IMR-90 (cell line): ENCODE measurements at regions not wholly inside any gene's neighbourhood (a gene's known extent, or its start where the extent isn't known, plus 50 kb on each side); places are given as distances from the start of the nearest gene placed in this dataset.

ENCODE experiments used
- ATAC-seq: fragments of 200-7000 bp; cut with Tn5 transposase; 2 replicates; pipeline ENCODE4 v1.9.1; 2020; ENCODE audit warnings: low read depth, mild to moderate bottlenecking, moderate library complexity
- BruUV-seq: library from RNA; stranded (reverse); fragments of 400-500 nt; replicated peaks from 2 replicates; lab custom pipeline; 2021; lab: Mats Ljungman, UMichigan
- CTCF ChIA-PET: fragments of 300-600 bp; formaldehyde crosslinking; extraction: SDS; loops from one replicate; lab custom pipeline; 2021; ENCODE audit warnings: antibody characterized with exemption; lab: Yijun Ruan, JAX
- POLR2A ChIA-PET: fragments of 300-600 bp; sonication (Branson Sonifier 250); formaldehyde crosslinking; loops from one replicate; lab custom pipeline; 2022; ENCODE audit warnings: antibody characterized with exemption; ENCODE audit not compliant: unreplicated experiment; lab: Charles Lee
- DNase-seq: peaks from one replicate; pipeline ENCODE4 v3.0.0; 2013
- H2AFZ ChIP-seq: replicated peaks from 2 replicates; pipeline ENCODE3; 2013; ENCODE audit warnings: low read length, mild to moderate bottlenecking; ENCODE audit not compliant: poor library complexity
- H2AK5ac ChIP-seq: 2 replicates; pipeline ENCODE4 v1.6.1; 2013; ENCODE audit warnings: low read depth, low read length, inconsistent platforms
- H2AK9ac ChIP-seq: replicated peaks from 2 replicates; pipeline ENCODE3; 2013; ENCODE audit warnings: mild to moderate bottlenecking, low read depth, low read length, moderate library complexity; ENCODE audit not compliant: poor library complexity
- H2BK120ac ChIP-seq: 2 replicates; pipeline ENCODE4 v1.6.1; 2013; ENCODE audit warnings: low read depth, low read length, inconsistent platforms
- H2BK15ac ChIP-seq: 3 replicates; pipeline ENCODE4 v1.6.1; 2013; ENCODE audit warnings: low read depth, low read length, inconsistent platforms
- H2BK20ac ChIP-seq: 2 replicates; pipeline ENCODE4 v1.6.1; 2013; ENCODE audit warnings: low read depth, mild to moderate bottlenecking, inconsistent platforms, low read length, moderate library complexity
- H2BK5ac ChIP-seq: 2 replicates; pipeline ENCODE4 v1.6.1; 2013; ENCODE audit warnings: mild to moderate bottlenecking, low read depth, low read length, inconsistent platforms; ENCODE audit not compliant: poor library complexity, severe bottlenecking
- H3K14ac ChIP-seq: replicated peaks from 2 replicates; pipeline ENCODE4 v1.6.1; 2013; ENCODE audit warnings: low read depth, low read length, inconsistent platforms
- H3K18ac ChIP-seq: 2 replicates; pipeline ENCODE4 v1.6.1; 2013; ENCODE audit warnings: low read depth, low read length, control low read depth
- H3K23ac ChIP-seq: 2 replicates; pipeline ENCODE4 v1.6.1; 2013; ENCODE audit warnings: low read depth, low read length, inconsistent platforms
- H3K27ac ChIP-seq: 2 replicates; pipeline ENCODE4 v1.5.1; 2013; ENCODE audit warnings: mild to moderate bottlenecking, control low read depth, low read length; ENCODE audit not compliant: insufficient read depth
- H3K27me3 ChIP-seq: 2 replicates; pipeline ENCODE4 v1.6.1; 2013; ENCODE audit warnings: low read length; ENCODE audit not compliant: control insufficient read depth, insufficient read depth
- H3K36me3 ChIP-seq: 2 replicates; pipeline ENCODE4 v1.6.1; 2013; ENCODE audit warnings: low read length, mixed read lengths; ENCODE audit not compliant: control insufficient read depth, insufficient read depth
- H3K4ac ChIP-seq: 2 replicates; pipeline ENCODE4 v1.6.1; 2013; ENCODE audit warnings: low read depth, low read length, inconsistent platforms
- H3K4me1 ChIP-seq: 2 replicates; pipeline ENCODE4 v1.6.1; 2013; ENCODE audit warnings: low read length, mixed read lengths; ENCODE audit not compliant: control insufficient read depth, insufficient read depth
- H3K4me2 ChIP-seq: 2 replicates; pipeline ENCODE4 v1.6.1; 2013; ENCODE audit warnings: low read depth, mild to moderate bottlenecking, control low read depth, low read length, moderate library complexity
- H3K4me3 ChIP-seq: 2 replicates; pipeline ENCODE4 v1.5.1; 2013; ENCODE audit warnings: low read depth, mild to moderate bottlenecking, control low read depth, low read length, moderate library complexity; ENCODE audit not compliant: insufficient read depth
- H3K56ac ChIP-seq: 2 replicates; pipeline ENCODE4 v1.6.1; 2013; ENCODE audit warnings: low read length, inconsistent platforms; ENCODE audit not compliant: insufficient read depth; ENCODE audit errors: extremely low read depth
- H3K79me1 ChIP-seq, 2 experiments: 2 replicates each; pipeline ENCODE4 v1.6.1; 2013; ENCODE audit warnings: low read length in 2 of 2, inconsistent platforms in 1 of 2, low read depth in 1 of 2
- H3K9ac ChIP-seq: 2 replicates; pipeline ENCODE4 v1.6.1; 2013; ENCODE audit warnings: low read depth, low read length, control low read depth
- H3K9me1 ChIP-seq: 2 replicates; pipeline ENCODE4 v1.6.1; 2013; ENCODE audit warnings: low read length, inconsistent platforms; ENCODE audit not compliant: insufficient read depth
- H3K9me3 ChIP-seq: 2 replicates; pipeline ENCODE4 v1.6.1; 2013; ENCODE audit warnings: low read length; ENCODE audit not compliant: control insufficient read depth, insufficient read depth
- H4K20me1 ChIP-seq: 2 replicates; pipeline ENCODE4 v1.6.1; 2013; ENCODE audit warnings: low read length, inconsistent platforms; ENCODE audit not compliant: insufficient read depth
- H4K5ac ChIP-seq: 2 replicates; pipeline ENCODE4 v1.6.1; 2013; ENCODE audit warnings: mild to moderate bottlenecking, low read depth, low read length, control low read depth
- H4K8ac ChIP-seq, 2 experiments: 2 replicates each; pipeline ENCODE4 v1.6.1; 2013; ENCODE audit warnings: low read depth in 2 of 2, low read length in 2 of 2, control low read depth in 1 of 2, inconsistent platforms in 1 of 2
- H4K91ac ChIP-seq: 2 replicates; pipeline ENCODE4 v1.6.1; 2013; ENCODE audit warnings: low read depth, low read length, inconsistent platforms; ENCODE audit not compliant: insufficient read depth
- MAZ ChIP-seq: IDR thresholded peaks from 2 replicates; pipeline ENCODE4 v1.6.1; 2012; ENCODE audit warnings: low read depth, mild to moderate bottlenecking, low read length, improper control_type of control experiment, moderate library complexity, borderline replicate concordance
- WGBS, 2 experiments: methylation state at CpG; one replicate each; pipeline versions ENCODE4 v1.1.5 to v1.1.7; 2013; ENCODE audit warnings: missing lambda C conversion rate in 2 of 2; ENCODE audit not compliant: insufficient read length in 1 of 2; ENCODE audit errors: extremely low coverage in 2 of 2; 5-methylcytosine and 5-hydroxymethylcytosine counted together
- dilution Hi-C: fragments of 300-500 bp; cut with HindIII; formaldehyde crosslinking; loops from one replicate; pipeline ENCODE4 v1.14.3; 2018; ENCODE audit warnings: low sequenced_read_pairs; ENCODE audit not compliant: unreplicated experiment
- in situ Hi-C: fragments of 300-500 bp; cut with MboI; formaldehyde crosslinking; loops from 3 replicates; pipeline ENCODE4 v1.14.3; 2019; ENCODE audit warnings: low sequenced_read_pairs, inconsistent platforms, mixed read lengths
- intact Hi-C: fragments of 100-400 bp; cut with micrococcal nuclease; formaldehyde crosslinking; loops from 2 replicates; pipeline ENCODE4 v1.10.0; 2022

GRCh38 chr6:106803188-106803587 lies 171.3 kb downstream of the CD24 start:
- no peaks in the 10 kb centered on the region; the same call in 1 of the 2 replicates for H3K4me1 ChIP-seq
- in situ Hi-C loops (no loop called here), dilution Hi-C loops (no loop called here), intact Hi-C loops (no loop called here)
- H2AK9ac ChIP-seq, result no peak overlapping the region
- ChIA-PET POLR2A (no interaction called here), CTCF (no interaction called here)
- H2BK20ac ChIP-seq, result no peak overlapping the region
- H2BK15ac ChIP-seq, result no peak overlapping the region
- H4K8ac ChIP-seq, result no peak overlapping the region
- no peak overlapping the region for H3K56ac ChIP-seq
- no peak overlapping the region for H2AK5ac ChIP-seq
- H3K4me2 ChIP-seq, result no peak overlapping the region
- H3K9me3 ChIP-seq, result peaks cover 4% of the 10 kb centered on the region; the same call in 1 of the 2 replicates
- H3K79me1 ChIP-seq, result no peaks in the 10 kb centered on the region
- H3K23ac ChIP-seq, result no peak overlapping the region
- H4K91ac ChIP-seq, result no peak overlapping the region
- no peaks in the 10 kb centered on the region for H3K9me1 ChIP-seq
- H3K4me3 ChIP-seq, result no peak overlapping the region
- no peaks in the 10 kb centered on the region for H3K36me3 ChIP-seq
- DNase-seq, result no peak
- no peak for TF ChIP-seq MAZ
- H3K27me3 ChIP-seq, result peaks cover 18% of the 10 kb centered on the region
- H3K4ac ChIP-seq, result no peak overlapping the region
- no peak overlapping the region for H3K18ac ChIP-seq
- no CpG with 5 or more reads among the region's 1 CpG for WGBS, 2 experiments
- H2BK5ac ChIP-seq, result no peak overlapping the region
- no peak overlapping the region for H2BK120ac ChIP-seq
- no peak overlapping the region for H3K14ac ChIP-seq
- ATAC-seq, result no peak
- no peak overlapping the region for H2AFZ ChIP-seq
- H3K27ac ChIP-seq, result no peak overlapping the region
- no peak overlapping the region for H3K9ac ChIP-seq
- no peak overlapping the region for H4K5ac ChIP-seq
- no TSS peak for BruUV-seq
- no peaks in the 10 kb centered on the region for H4K20me1 ChIP-seq
